Spleen (tissue), 11 donors: ENCODE measurements at regions not wholly inside any gene's neighbourhood (a gene's known extent, or its start where the extent isn't known, plus 50 kb on each side); places are given as distances from the start of the nearest gene placed in this dataset.

Experiments
- DNase-seq: peaks from one replicate; pipeline ENCODE4 v3.0.0-alpha.2; 2020
- H3K27ac ChIP-seq, 8 donors: fragments of 200-600 bp; sonication (generic) in 7 of 8; 1 replicate in 4 of 8; 2 replicates in 4 of 8; pipeline versions ENCODE4 v1.5.0 to v1.8.0; 2016 to 2021; ENCODE audit warnings: inconsistent platforms in 4 of 8, mild to moderate bottlenecking in 4 of 8, moderate library complexity in 1 of 8
- H3K27me3 ChIP-seq, 7 donors: fragments of 200-600 bp; sonication (generic) in 6 of 7; replicated peaks in 1 of 7; 1 replicate in 4 of 7; 2 replicates in 3 of 7; pipeline versions ENCODE4 v1.5.0 to v1.8.0; 2016 to 2021; ENCODE audit warnings: inconsistent platforms in 3 of 7, mild to moderate bottlenecking in 1 of 7
- H3K36me3 ChIP-seq, 6 donors: fragments of 200-600 bp; sonication (generic) in 5 of 6; 1 replicate in 4 of 6; 2 replicates in 2 of 6; pipeline versions ENCODE4 v1.5.0 to v1.8.0; 2016 to 2021; ENCODE audit warnings: inconsistent platforms in 2 of 6
- H3K4me1 ChIP-seq, 6 donors: fragments of 200-600 bp; sonication (generic) in 5 of 6; 1 replicate in 3 of 6; 2 replicates in 3 of 6; pipeline versions ENCODE4 v1.5.0 to v1.8.0; 2016 to 2021; ENCODE audit warnings: inconsistent platforms in 3 of 6
- H3K4me3 ChIP-seq, 8 donors: fragments of 200-600 bp; sonication (generic) in 7 of 8; 1 replicate in 4 of 8; 2 replicates in 4 of 8; pipeline versions ENCODE4 v1.5.0 to v1.8.0; 2016 to 2021; ENCODE audit warnings: inconsistent platforms in 4 of 8, mild to moderate bottlenecking in 4 of 8, moderate library complexity in 2 of 8
- H3K9me3 ChIP-seq, 8 donors: fragments of 200-600 bp; sonication (generic) in 7 of 8; 1 replicate in 4 of 8; 2 replicates in 4 of 8; pipeline versions ENCODE4 v1.5.0 to v1.8.0; 2016 to 2021; ENCODE audit warnings: inconsistent platforms in 4 of 8
- CTCF ChIP-seq, 11 experiments: fragments of 200-600 bp in 7 of 11; fragments of 450-650 bp in 4 of 11; sonication (generic) in 4 of 11; IDR thresholded peaks in 8 of 11; conservative IDR thresholded peaks in 3 of 11; 1 replicate in 7 of 11; 2 replicates in 4 of 11; pipeline versions ENCODE4 v1.4.0 to v1.8.0; 2016 to 2021; ENCODE audit warnings: antibody characterized with exemption in 11 of 11, inconsistent platforms in 4 of 11, mild to moderate bottlenecking in 1 of 11
- POLR2A ChIP-seq, 3 donors: fragments of 450-650 bp; IDR thresholded peaks; one replicate each; pipeline ENCODE4 v1.5.1; 2017; ENCODE audit warnings: antibody characterized with exemption in 3 of 3, mild to moderate bottlenecking in 1 of 3
- POLR2AphosphoS5 ChIP-seq, 3 donors: sonication (generic); formaldehyde crosslinking; IDR thresholded peaks; one replicate each; pipeline ENCODE4 v1.5.1; 2017; ENCODE audit warnings: antibody characterized with exemption in 3 of 3
- WGBS, 5 donors: extraction: QIAGEN DNeasy Blood & Tissue Kit in 3 of 5; methylation state at CpG; one replicate each; pipeline versions ENCODE4 v1.1.5 to v1.1.7; 2013 to 2018; 5-methylcytosine and 5-hydroxymethylcytosine counted together
- intact Hi-C: fragments of 100-400 bp; cut with DNase I; formaldehyde crosslinking; loops from one replicate; pipeline ENCODE4 v1.15.0; 2023; ENCODE audit warnings: low total_unique reads
- donor health status: healthy with polysubstance abuse.
- donor health status: DM: no; HTN: no; CAD: no; lungs with moderate emphysema.
- donor health status: DM: no; HTN: no; CAD: no.
- donor health status: Bipolar disorder and iron deficiency.
- donor health status: healthy.
- donor health status: DM: no; HTN: no; CAD: no.
- donor health status: DM: yes; HTN: yes; CAD: no.

- TF ChIP-seq POLR2A (IDR thresholded peaks at IDR 0.05) (no peak), CTCF (IDR thresholded peaks at IDR 0.05 in 8 of 11, conservative IDR thresholded peaks at IDR 0.05 in 3 of 11) (no peak), POLR2AphosphoS5 (IDR thresholded peaks at IDR 0.05) (no peak)
- Histone ChIP-seq H3K36me3 (no peaks in the 10 kb centered on the region), H3K9me3 (no peaks in the 10 kb centered on the region), H3K4me3 (no peak overlapping the region), H3K27ac (no peak overlapping the region), H3K4me1 (no peaks in the 10 kb centered on the region), H3K27me3 (no peaks in the 10 kb centered on the region)
- 89 to 96% (median 93%) methylated on average over 8 of the region's 8 CpGs for WGBS, 5 donors
- DNase-seq, result no peak
- intact Hi-C loops, result no loop called here
Measured at GRCh38 chr4:53866055-53866454, 198.3 kb downstream of the CHIC2 start.

- intact Hi-C loops, result no loop called here
- H3K4me3 ChIP-seq, result no peak overlapping the region
- TF ChIP-seq POLR2AphosphoS5 (IDR thresholded peaks at IDR 0.05), result no peak
- no peak for TF ChIP-seq POLR2A (IDR thresholded peaks at IDR 0.05)
- no peak for TF ChIP-seq CTCF (IDR thresholded peaks at IDR 0.05 in 8 of 11, conservative IDR thresholded peaks at IDR 0.05 in 3 of 11)
- no peaks in the 10 kb centered on the region for H3K27me3 ChIP-seq
- no peak for DNase-seq
- no peaks in the 10 kb centered on the region for H3K4me1 ChIP-seq
- no peak overlapping the region for H3K27ac ChIP-seq
- WGBS, 5 donors, result 80 to 91% (median 81%) methylated on average over 5 of the region's 5 CpGs
- H3K9me3 ChIP-seq, result no peaks in the 10 kb centered on the region
- H3K36me3 ChIP-seq, result no peaks in the 10 kb centered on the region
Measured at GRCh38 chr4:53865054-53865453, 199.4 kb downstream of the CHIC2 start.

- H3K4me3 ChIP-seq, result no peak overlapping the region
- 57 to 79% (median 62%) methylated on average over 4 of the region's 4 CpGs for WGBS, 5 donors
- H3K4me1 ChIP-seq, result no peaks in the 10 kb centered on the region
- H3K27me3 ChIP-seq, result no peaks in the 10 kb centered on the region
- TF ChIP-seq CTCF (IDR thresholded peaks at IDR 0.05 in 8 of 11, conservative IDR thresholded peaks at IDR 0.05 in 3 of 11) (no peak), POLR2A (IDR thresholded peaks at IDR 0.05) (no peak), POLR2AphosphoS5 (IDR thresholded peaks at IDR 0.05) (no peak)
- H3K27ac ChIP-seq, result no peak overlapping the region
- no peaks in the 10 kb centered on the region for H3K36me3 ChIP-seq
- H3K9me3 ChIP-seq, result no peaks in the 10 kb centered on the region
- intact Hi-C loops, result no loop called here
- no peak for DNase-seq
Measured at GRCh38 chr4:53863736-53864365, 200.6 kb downstream of the CHIC2 start.

GRCh38 chr4:53863158-53863557, 201.2 kb downstream of the CHIC2 start:
- DNase-seq, result no peak
- no peaks in the 10 kb centered on the region for H3K27me3 ChIP-seq
- no peak overlapping the region for H3K27ac ChIP-seq
- no peak overlapping the region for H3K4me3 ChIP-seq
- no peaks in the 10 kb centered on the region for H3K36me3 ChIP-seq
- no peaks in the 10 kb centered on the region for H3K9me3 ChIP-seq
- TF ChIP-seq POLR2A (IDR thresholded peaks at IDR 0.05) (no peak), CTCF (IDR thresholded peaks at IDR 0.05 in 8 of 11, conservative IDR thresholded peaks at IDR 0.05 in 3 of 11) (no peak), POLR2AphosphoS5 (IDR thresholded peaks at IDR 0.05) (no peak)
- 70 to 88% (median 73%) methylated on average over 3 of the region's 3 CpGs for whole genome bisulfite sequencing, 5 donors
- no peaks in the 10 kb centered on the region for H3K4me1 ChIP-seq
- intact Hi-C loops, result no loop called here
